GM12864 (cell line): ENCODE measurements at regions not wholly inside any gene's neighbourhood (a gene's known extent, or its start where the extent isn't known, plus 50 kb on each side); places are given as distances from the start of the nearest gene placed in this dataset.
A peak's percentile ranks its signal among the peaks of the same experiment; 100 is the strongest.
"Not testable (repeated sequence)": the region's sequence is repeated elsewhere in the genome, so short reads cannot be mapped to it uniquely, and the experiment has no call there.

Source experiments
- DNase-seq: peaks from one replicate; pipeline ENCODE4 v3.0.0-alpha.2; 2011; ENCODE audit warnings: low read depth
- H3K4me3 ChIP-seq: 2 replicates; pipeline ENCODE4 v1.5.1; 2011; ENCODE audit warnings: mild to moderate bottlenecking, low read depth, low read length, control low read depth
- TF ChIP-seq, protein P1 (sequence below): IDR thresholded peaks from 2 replicates; pipeline ENCODE4 v1.5.1; 2011; ENCODE audit warnings: low read depth, mild to moderate bottlenecking, moderate library complexity, low read length, control low read depth, inconsistent platforms; ENCODE audit errors: missing control alignments

DNA sequence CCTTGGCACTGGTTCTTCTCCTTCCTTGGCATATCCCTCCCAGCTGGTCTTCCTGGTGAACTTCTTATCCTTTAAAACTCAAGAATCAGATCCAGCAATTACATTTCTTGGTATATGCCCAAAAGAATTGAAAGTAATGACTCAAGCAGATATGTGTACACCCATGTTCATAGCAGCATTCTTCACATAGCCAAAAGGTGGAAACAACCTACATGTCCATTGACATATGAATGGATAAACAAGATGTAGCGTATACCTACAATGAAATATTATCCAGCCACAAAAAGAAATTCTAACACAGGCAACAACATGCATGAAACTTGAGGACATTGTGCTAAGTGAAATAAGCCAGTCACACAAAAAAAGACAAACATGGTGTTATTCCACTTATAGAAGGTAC, 103.7 kb upstream of the NT5E start:
- H3K4me3 ChIP-seq = no peak overlapping the region
- TF ChIP-seq, protein P1, sequence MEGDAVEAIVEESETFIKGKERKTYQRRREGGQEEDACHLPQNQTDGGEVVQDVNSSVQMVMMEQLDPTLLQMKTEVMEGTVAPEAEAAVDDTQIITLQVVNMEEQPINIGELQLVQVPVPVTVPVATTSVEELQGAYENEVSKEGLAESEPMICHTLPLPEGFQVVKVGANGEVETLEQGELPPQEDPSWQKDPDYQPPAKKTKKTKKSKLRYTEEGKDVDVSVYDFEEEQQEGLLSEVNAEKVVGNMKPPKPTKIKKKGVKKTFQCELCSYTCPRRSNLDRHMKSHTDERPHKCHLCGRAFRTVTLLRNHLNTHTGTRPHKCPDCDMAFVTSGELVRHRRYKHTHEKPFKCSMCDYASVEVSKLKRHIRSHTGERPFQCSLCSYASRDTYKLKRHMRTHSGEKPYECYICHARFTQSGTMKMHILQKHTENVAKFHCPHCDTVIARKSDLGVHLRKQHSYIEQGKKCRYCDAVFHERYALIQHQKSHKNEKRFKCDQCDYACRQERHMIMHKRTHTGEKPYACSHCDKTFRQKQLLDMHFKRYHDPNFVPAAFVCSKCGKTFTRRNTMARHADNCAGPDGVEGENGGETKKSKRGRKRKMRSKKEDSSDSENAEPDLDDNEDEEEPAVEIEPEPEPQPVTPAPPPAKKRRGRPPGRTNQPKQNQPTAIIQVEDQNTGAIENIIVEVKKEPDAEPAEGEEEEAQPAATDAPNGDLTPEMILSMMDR = no peak
- DNase-seq = no peak

DNA sequence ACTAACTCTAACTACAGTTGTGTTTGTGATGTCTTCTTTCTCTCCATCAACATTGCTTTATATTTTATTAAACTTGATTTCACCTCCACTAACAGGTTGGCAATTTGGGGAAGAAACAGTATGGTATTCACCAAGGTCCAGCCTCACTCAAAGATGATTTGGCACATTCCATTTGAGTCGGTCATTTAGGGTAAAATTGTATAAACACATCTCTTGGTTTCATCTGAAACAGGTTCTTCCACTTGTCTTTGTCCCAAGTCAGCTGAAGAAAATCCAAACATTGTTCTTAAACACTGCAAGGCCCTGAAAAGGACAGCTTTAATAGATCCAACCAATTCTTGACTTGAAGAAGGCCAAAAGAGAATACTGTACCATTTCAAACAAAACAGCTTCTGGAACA, 104.9 kb upstream of the NT5E start:
- no peak for DNase-seq
- no peak overlapping the region for H3K4me3 ChIP-seq
- TF ChIP-seq, protein P1 = no peak

DNA sequence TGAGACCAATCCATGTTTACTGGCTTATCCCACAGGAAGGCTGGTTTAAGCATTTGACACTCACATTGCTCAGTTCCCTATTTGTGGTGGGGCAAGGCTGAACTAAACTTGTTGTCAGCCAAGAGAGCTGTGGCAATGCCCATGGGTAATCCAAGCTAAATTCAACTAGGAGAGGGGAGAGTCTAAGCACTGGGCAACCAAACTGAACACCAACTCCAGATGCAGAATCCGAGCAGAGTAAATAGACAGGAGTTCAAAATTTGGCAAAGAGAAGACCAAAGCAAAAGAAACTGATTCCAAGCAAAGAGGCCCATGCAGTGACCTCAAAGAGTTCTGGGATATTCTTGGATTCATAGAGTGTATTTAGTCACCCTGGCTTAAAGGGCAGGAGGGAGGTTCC, 106.5 kb upstream of the NT5E start:
- DNase-seq = no peak
- TF ChIP-seq, protein P1 = no peak
- H3K4me3 ChIP-seq = no peak overlapping the region

DNA sequence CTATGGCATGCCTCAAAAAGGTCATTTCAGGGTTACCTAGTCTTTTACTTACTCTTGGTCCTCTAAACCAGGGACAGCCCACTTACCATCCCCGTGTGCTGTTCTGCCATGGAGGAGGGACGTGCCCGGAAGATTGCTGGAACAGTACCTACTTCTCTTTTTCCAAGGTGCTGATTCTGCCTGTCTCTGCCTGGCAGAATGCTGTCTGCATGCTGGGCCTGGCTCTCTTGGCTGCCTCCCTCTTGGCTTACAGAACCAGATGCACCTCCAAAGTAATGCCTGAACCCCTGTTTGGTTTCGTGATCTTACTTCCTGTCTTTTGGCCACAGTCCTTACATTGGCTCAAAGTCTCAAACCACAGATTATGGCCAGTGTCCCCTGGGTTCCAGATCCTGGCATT, 120.7 kb upstream of the NT5E start:
- TF ChIP-seq, protein P1 = no peak
- DNase-seq = no peak
- no peak overlapping the region for H3K4me3 ChIP-seq

DNA sequence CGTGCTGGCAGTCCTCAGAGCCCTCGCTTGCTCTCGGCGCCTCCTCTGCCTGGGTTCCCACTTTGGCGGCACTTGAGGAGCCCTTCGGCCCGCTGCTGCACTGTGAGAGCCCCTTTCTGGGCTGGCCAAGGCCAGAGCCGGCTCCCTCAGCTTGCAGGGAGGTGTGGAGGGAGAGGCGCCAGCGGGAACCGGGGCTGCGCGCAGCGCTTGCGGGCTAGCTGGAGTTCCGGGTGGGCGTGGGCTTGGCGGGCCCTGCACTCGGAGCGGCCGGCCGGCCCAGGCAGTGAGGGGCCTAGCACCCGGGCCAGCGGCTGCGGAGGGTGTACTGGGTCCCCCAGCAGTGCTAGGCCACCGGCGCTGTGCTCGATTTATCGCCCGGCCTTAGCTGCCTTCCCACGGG, 124.1 kb upstream of the NT5E start:
- not testable (repeated sequence) for DNase-seq, H3K4me3 ChIP-seq

DNA sequence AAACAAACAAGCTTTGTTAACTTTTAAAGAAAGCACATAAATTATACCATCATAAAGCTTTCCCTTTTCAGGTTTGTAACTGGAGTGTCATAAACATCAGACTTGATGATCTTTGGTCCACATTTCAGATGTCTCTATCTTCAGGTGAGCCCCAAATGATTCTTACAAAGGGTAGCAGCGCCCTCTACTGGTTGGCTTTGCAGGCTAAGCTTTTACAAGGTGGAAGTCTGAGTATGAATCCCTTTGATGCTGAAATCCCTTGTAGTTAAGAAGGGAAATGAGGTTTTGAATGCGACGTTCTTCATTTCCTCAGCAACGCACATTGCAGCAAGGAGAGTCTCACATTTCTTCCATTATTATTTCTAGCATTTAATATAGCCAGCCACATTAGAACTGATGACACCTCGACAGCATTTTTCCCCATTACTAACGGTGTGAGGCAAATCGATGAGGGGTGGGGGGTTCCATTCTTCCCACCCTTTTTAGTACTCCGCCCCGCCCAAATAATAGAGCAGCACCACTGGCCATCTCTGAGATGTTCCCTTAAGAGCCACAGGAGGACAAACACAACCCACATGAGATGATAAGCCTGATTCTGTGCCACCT, 126.3 kb upstream of the NT5E start:
- peak; percentile 44 for DNase-seq
- TF ChIP-seq, protein P1 = peak; percentile 77
- no peak overlapping the region for H3K4me3 ChIP-seq

DNA sequence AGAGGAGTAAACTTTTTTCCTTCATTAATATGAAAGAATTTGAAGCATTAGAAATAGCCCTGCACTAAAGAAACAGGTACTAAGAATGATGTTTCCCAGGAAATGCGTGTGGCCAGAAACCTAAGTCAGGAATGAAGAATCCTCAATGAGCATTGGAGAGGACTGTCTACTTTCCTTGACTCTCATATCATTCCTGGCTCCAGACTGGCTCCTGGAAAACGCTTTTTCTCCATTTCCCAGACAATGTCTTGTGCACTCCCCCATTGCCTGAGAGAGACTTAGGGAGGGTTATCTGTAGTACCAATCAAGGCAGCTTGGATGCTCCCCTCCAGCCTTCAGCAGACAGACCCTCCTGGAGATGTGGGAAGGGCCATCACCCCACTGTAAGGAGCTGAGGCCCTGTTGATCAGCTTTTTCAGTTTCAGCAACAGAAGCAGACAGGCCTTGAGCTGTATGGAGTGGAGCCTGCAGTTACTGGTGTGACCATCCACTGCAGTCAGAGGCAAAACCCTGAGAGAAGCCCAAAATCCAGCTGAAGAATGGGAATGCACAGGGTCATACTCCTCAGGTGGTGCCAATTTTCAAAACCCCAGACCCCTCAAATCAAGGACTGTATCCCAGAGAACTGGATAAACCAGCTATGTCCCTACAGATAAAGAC, 127.3 kb upstream of the NT5E start:
- DNase-seq = no peak
- TF ChIP-seq, protein P1 = no peak
- H3K4me3 ChIP-seq = no peak overlapping the region
